ENCODE measurements at regions not wholly inside any gene's neighbourhood (a gene's known extent, or its start where the extent isn't known, plus 50 kb on each side); places are given as distances from the start of the nearest gene placed in this dataset.
A peak's percentile ranks its signal among the peaks of the same experiment; 100 is the strongest.
"Not testable (repeated sequence)": the region's sequence is repeated elsewhere in the genome, so short reads cannot be mapped to it uniquely, and the experiment has no call there.

- FAIRE-seq (no peak), DNase-seq (ENCODE audit: low spot score in 2 of 2) (no peak)
These were observed 2035.3 kb upstream of the LRRTM1 start for GRCh38 chr2:82339805-82340204.

- FAIRE-seq (no peak), DNase-seq (ENCODE audit: low spot score in 2 of 2) (no peak)
These were observed 2029.1 kb upstream of the LRRTM1 start for GRCh38 chr2:82333697-82334096.

DNA sequence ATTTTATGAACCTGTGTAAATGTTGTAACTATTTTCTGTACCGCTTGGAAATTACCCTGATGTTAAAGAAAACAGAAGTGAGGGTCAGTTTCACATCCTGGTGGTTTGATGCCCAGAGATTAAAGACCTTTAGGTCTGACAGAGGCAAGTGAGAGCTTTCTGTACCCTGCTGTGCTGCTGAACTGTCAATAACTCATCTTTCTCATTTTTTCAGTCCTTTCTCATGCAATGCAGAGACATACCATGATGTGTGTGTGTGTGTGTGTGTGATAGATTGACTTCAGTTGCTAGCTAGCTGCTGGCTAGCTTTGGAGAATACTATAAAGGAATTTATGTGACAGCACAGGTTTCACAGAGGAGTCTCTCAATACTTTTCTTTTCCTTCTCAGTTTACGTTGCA lies 2025.6 kb upstream of the LRRTM1 start:
- DNase-seq (ENCODE audit: low spot score in 2 of 2), result no peak
- FAIRE-seq, result no peak

DNA sequence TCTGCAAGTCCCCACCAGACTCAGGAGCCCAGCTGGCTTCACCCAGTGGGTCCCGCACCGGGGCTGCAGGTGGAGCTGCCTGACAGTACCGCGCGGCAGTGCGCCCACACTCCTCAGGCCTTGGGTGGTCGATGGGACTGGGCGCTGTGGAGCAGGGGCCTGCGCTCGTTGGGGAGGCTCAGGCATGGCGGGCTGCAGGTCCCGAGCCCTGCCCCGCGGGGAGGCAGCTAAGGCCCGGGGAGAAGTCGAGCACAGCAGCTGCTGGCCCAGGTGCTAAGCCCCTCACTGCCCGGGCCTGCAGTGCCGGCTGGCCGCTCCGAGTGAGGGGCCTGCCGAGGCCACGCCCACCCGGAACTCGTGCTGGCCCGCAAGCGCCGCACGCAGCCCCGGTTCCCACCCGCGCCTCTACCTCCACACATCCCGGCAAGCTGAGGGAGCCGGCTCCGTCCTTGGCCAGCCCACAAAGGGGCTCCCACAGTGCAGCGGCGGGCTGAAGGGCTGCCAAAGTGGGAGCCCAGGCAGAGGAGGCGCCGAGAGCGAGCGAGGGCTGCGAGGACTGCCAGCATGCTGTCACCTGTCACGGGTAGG lies 2021.7 kb upstream of the LRRTM1 start:
- not testable (repeated sequence) for DNase-seq (ENCODE audit: low spot score in 2 of 2); FAIRE-seq

GRCh38 chr2:82320296-82320695 lies 2015.7 kb upstream of the LRRTM1 start:
- no peak for DNase-seq (ENCODE audit: low spot score in 2 of 2)
- FAIRE-seq, result no peak

GRCh38 chr2:82317012-82317411 lies 2012.5 kb upstream of the LRRTM1 start:
- FAIRE-seq (no peak), DNase-seq (ENCODE audit: low spot score in 2 of 2) (no peak)

DNA sequence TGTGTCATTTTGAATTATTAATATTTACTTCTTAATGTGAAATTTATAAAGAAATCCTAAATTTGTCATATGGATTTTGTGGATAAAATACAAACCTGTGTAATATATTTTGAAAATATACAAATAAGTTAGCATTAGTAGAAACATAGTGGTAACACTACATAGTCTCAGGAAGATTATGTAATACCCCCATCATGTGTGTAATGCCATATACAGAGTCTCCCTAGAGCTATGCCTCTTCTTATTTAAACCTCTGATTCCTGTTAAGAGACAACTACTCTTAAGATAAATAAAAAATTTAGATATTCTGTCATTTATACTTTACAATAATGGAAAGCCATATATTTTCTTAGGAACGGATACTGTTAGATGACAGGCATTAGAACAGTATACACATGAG lies 2012.0 kb upstream of the LRRTM1 start:
- FAIRE-seq (peak; percentile 13), DNase-seq (ENCODE audit: low spot score in 2 of 2) (no peak)

GRCh38 chr2:82314836-82315472 lies 2010.4 kb upstream of the LRRTM1 start:
- DNase-seq (ENCODE audit: low spot score in 2 of 2), result no peak
- no peak for FAIRE-seq

DNA sequence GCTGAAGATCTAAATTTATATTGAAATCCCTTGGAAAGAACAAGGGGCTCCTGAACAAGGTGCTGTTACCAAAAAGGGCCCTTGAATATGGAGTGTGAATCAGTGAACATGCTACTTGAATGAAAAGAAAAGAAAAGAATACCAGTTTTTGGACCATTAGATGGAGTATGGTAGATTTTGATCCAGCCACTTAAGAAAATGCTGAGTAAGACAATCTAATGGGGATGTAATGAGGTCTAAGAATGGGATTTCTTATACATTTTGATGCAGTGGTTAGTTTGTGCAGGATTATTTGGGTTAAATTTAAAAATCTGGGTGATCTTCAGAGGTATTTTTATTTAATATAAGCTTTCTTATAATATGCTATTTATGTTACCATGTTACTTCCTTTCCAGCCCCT lies 2003.0 kb upstream of the LRRTM1 start:
- FAIRE-seq (no peak), DNase-seq (ENCODE audit: low spot score in 2 of 2) (no peak)

DNA sequence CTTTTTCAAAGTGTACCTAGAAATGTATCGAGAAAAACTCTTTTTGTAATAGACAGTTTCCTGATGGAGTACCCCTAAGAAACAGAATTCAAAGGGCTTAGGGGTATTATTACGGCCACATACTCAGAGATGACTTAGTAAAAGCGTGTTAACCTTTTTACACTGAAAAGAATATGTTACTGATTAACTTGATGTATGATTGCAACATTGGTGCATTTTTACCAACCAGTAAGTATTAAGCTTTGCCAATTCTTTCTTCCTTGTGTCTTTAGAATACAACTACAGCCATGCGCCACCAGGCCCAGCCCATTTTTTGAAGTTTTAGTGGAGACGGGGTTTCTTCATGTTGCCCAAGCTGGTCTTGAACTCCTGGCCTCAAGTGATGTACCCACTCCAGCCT lies 1997.0 kb upstream of the LRRTM1 start:
- no peak for DNase-seq (ENCODE audit: low spot score in 2 of 2)
- FAIRE-seq, result no peak

GRCh38 chr2:82289446-82289845 lies 1984.9 kb upstream of the LRRTM1 start:
- FAIRE-seq (no peak), DNase-seq (ENCODE audit: low spot score in 2 of 2) (no peak)

DNA sequence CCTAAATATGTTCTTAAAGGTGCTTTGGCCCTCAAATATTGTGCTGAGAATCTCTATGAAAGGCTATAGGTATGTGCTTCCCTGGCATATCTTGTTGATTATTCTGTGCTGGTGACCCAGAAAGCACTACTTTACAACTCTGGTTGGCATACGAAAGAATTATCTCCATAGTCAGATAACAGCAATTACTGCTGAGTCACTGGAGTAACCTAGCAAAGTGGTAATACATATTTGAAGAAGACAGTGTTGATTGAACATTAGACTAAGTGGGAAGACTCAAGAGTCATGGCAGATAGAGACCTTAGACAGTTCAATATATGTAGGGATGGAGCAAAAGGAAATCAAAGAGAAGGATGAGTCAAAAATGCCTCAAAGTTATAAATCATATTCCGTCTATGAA lies 1978.5 kb upstream of the LRRTM1 start:
- DNase-seq (ENCODE audit: low spot score in 2 of 2) (no peak), FAIRE-seq (no peak)

DNA sequence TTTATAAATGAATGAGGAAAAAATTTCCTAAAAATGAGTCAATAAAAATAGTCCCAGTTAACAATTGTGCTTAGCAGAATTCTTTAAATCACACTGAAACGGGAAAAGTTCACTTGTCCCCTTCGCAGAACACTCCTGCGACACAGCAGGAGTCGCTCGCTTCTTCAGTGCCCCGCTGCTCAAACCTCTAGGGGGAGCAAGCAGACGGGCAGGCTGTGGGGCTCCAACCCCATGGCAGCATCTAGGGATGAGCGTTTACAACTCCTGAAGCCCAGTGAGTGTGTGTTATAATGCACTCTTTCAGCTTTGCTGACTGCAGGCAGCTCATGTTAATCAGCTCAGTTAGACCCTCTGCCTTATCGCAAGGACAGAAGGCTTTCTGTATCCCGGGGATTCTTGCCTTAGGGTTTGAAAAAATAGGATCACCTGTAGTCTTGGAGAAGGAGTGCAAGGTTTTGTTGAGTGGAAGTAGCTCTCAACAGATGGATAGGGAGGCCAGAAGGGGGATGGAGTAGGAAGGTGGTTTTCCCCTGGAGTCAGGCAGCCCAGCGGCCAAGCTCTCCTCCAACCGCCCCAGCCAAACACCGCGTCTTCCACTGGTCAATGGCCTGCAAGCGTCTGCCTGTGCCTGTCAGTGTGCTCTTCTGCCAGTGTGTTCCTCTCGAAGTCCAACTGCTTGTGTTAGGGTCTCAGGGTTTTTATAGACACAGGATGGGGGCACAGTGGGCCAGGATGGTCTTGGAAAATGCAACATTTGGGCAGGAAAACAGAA lies 1977.7 kb upstream of the LRRTM1 start:
- FAIRE-seq, result no peak
- DNase-seq (ENCODE audit: low spot score in 2 of 2), result no peak

- DNase-seq (ENCODE audit: low spot score in 2 of 2) (no peak), FAIRE-seq (no peak)
These were observed 1974.8 kb upstream of the LRRTM1 start for GRCh38 chr2:82279367-82279766.

DNA sequence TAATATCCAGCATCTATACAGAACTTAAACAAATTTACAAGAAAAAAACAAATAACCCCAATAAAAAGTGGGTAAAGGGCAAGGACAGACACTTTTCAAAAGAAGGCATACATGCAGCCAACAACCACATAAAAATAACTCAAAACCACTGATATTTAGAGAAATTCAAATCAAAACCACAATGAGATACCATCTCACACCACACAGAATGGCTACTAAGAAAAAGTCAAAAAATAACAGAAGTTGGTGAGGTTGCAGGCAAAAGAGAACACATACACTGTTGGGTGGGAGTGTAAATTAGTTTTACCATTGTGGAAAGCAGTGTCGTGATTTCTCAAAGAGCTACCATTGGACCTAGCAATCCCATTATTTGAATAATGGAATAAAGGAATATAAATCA lies 1973.9 kb upstream of the LRRTM1 start:
- FAIRE-seq, result no peak
- no peak for DNase-seq (ENCODE audit: low spot score in 2 of 2)

- FAIRE-seq, result no peak
- no peak for DNase-seq (ENCODE audit: low spot score in 2 of 2)
These were observed 1971.0 kb upstream of the LRRTM1 start for GRCh38 chr2:82275599-82275998.

- FAIRE-seq (no peak), DNase-seq (ENCODE audit: low spot score in 2 of 2) (no peak)
These were observed 1963.9 kb upstream of the LRRTM1 start for GRCh38 chr2:82268446-82268845.

GRCh38 chr2:82260521-82260920 lies 1956.0 kb upstream of the LRRTM1 start:
- DNase-seq (ENCODE audit: low spot score in 2 of 2) (no peak), FAIRE-seq (no peak)

- FAIRE-seq, result no peak
- no peak for DNase-seq (ENCODE audit: low spot score in 2 of 2)
These were observed 1955.0 kb upstream of the LRRTM1 start for GRCh38 chr2:82259551-82259950.

DNA sequence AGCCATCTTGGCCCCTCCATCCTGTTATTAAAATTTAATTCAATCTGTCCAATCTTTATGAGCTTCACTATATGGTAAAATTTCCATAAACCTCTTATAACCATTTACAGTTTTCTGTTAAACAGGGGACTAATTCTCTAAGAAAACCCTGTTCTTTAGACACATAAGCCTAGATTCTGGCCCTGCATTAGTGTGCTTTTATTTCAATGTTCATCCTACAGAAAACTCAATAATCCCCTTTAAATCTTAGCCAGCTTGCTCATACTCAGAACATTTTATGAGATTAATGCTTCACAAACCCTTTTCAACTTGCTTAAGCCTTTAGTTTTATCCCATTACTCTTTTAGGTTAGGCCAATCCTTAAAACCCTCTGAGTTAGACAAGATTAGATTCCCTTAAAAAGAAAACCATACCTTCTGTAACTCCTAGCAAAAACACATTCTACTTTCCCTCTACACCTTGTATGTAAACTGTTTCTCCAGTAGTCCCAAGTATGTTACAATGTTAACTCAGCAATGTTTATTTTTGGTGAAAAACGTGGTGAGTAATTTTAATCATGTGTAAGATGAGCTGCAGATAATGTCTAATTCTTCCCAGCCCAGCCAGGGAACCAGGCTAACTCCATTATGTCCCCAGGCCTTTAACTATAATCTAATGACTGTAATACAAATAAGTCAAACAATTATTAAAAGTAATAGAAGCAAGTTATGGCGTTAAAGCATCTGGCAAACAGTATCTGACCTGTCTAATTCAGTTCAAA lies 1953.4 kb upstream of the LRRTM1 start:
- FAIRE-seq (no peak), DNase-seq (ENCODE audit: low spot score in 2 of 2) (no peak)

GRCh38 chr2:82256983-82257632 lies 1952.6 kb upstream of the LRRTM1 start:
- no peak for FAIRE-seq
- DNase-seq (ENCODE audit: low spot score in 2 of 2), result no peak

Measured in frontal cortex (tissue), 3 donors.